Astrocyte (in vitro differentiated cells and primary cell): ENCODE measurements at regions not wholly inside any gene's neighbourhood (a gene's known extent, or its start where the extent isn't known, plus 50 kb on each side); places are given as distances from the start of the nearest gene placed in this dataset.

ENCODE experiments used
- CTCF ChIP-seq: IDR thresholded peaks from 2 replicates; pipeline ENCODE4 v1.5.1; 2011; ENCODE audit warnings: low read depth, mild to moderate bottlenecking, inconsistent platforms, low read length, moderate library complexity; ENCODE audit not compliant: insufficient read depth
- EZH2 ChIP-seq: IDR thresholded peaks from 2 replicates; pipeline ENCODE4 v1.6.1; 2012; ENCODE audit warnings: mild to moderate bottlenecking, low read length, inconsistent platforms; ENCODE audit not compliant: insufficient read depth

DNA sequence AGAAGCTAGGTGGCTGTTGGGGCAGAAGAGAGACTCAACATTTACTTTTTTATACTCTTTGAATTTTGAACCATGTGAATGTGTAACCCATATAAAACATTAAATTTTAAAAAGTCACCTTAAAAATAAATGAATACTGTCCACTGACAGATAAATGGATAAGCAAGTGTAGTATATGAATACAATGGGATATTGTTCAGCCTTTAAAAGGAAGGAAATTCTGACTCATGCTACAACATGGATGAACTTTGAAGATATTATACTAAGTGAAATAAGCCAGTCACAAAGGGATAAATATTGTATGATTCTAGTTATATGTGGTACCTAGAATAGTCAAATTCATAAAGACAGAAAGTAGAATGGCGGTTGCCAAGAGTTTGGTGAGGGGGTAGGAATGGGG, 113.9 kb downstream of the TMEM174 start:
- TF ChIP-seq CTCF (no peak), EZH2 (no peak)
